ENCODE measurements at regions not wholly inside any gene's neighbourhood (a gene's known extent, or its start where the extent isn't known, plus 50 kb on each side); places are given as distances from the start of the nearest gene placed in this dataset.

GRCh38 chr2:180099308-180099707, 92.2 kb upstream of the CWC22 start:
- ATAC-seq (no peak), DNase-seq (no peak)
- H3K27ac ChIP-seq (ENCODE audit: low read length) = no peak overlapping the region
- intact Hi-C loops (cut with micrococcal nuclease) = no loop called here
- TF ChIP-seq CTCF (IDR thresholded peaks at IDR 0.05) = no peak
- H3K27me3 Mint-ChIP-seq (ENCODE audit: low read depth in 2 of 2) = peaks cover 0 to 3% of the 10 kb centered on the region in 2 donors
- no peaks in the 10 kb centered on the region for H3K4me1 ChIP-seq (ENCODE audit: control insufficient read depth, insufficient read depth, low read length)
- no peaks in the 10 kb centered on the region for H3K9me3 ChIP-seq (ENCODE audit: control insufficient read depth, insufficient read depth, low read length)
- no peak overlapping the region for H3K4me3 Mint-ChIP-seq
- no peaks in the 10 kb centered on the region for H3K36me3 Mint-ChIP-seq
- peaks cover 0 to 2% of the 10 kb centered on the region in 2 donors for H3K9me3 Mint-ChIP-seq
- 84% methylated on average over 3 of the region's 4 CpGs for WGBS (ENCODE audit: insufficient coverage)
- H3K27ac Mint-ChIP-seq = no peak overlapping the region
- H3K4me3 ChIP-seq (ENCODE audit: low read length) = no peak overlapping the region
- H3K27me3 ChIP-seq (ENCODE audit: control insufficient read depth, insufficient read depth, low read length) = no peaks in the 10 kb centered on the region
- no peaks in the 10 kb centered on the region for H3K4me1 Mint-ChIP-seq
- no peaks in the 10 kb centered on the region for H3K36me3 ChIP-seq (ENCODE audit: control insufficient read depth, insufficient read depth, low read length)

- H3K4me3 Mint-ChIP-seq = no peak overlapping the region
- no peaks in the 10 kb centered on the region for H3K4me1 Mint-ChIP-seq
- no peak for TF ChIP-seq CTCF (IDR thresholded peaks at IDR 0.05)
- Histone ChIP-seq H3K4me1 (ENCODE audit: control insufficient read depth, insufficient read depth, low read length) (no peaks in the 10 kb centered on the region), H3K4me3 (ENCODE audit: low read length) (no peak overlapping the region), H3K36me3 (ENCODE audit: control insufficient read depth, insufficient read depth, low read length) (no peaks in the 10 kb centered on the region), H3K9me3 (ENCODE audit: control insufficient read depth, insufficient read depth, low read length) (no peaks in the 10 kb centered on the region), H3K27ac (ENCODE audit: low read length) (no peak overlapping the region), H3K27me3 (ENCODE audit: control insufficient read depth, insufficient read depth, low read length) (no peaks in the 10 kb centered on the region)
- H3K9me3 Mint-ChIP-seq = peaks cover 7% of the 10 kb centered on the region in 2 donors
- DNase-seq (no peak), ATAC-seq (no peak)
- no peaks in the 10 kb centered on the region for H3K36me3 Mint-ChIP-seq
- H3K27me3 Mint-ChIP-seq (ENCODE audit: low read depth in 2 of 2) = no peaks in the 10 kb centered on the region
- no peak overlapping the region for H3K27ac Mint-ChIP-seq
- intact Hi-C loops (cut with micrococcal nuclease) = no loop called here
These were observed 78.0 kb upstream of the CWC22 start for GRCh38 chr2:180085144-180085543.

GRCh38 chr2:180077295-180077906, 70.3 kb upstream of the CWC22 start:
- 0% methylated on average over 1 of the region's 3 CpGs for WGBS (ENCODE audit: insufficient coverage)
- TF ChIP-seq CTCF (IDR thresholded peaks at IDR 0.05) = no peak
- ATAC-seq (no peak), DNase-seq (no peak)
- no peaks in the 10 kb centered on the region for H3K4me1 ChIP-seq (ENCODE audit: control insufficient read depth, insufficient read depth, low read length)
- H3K36me3 ChIP-seq (ENCODE audit: control insufficient read depth, insufficient read depth, low read length) = no peaks in the 10 kb centered on the region
- no peak overlapping the region for H3K27ac ChIP-seq (ENCODE audit: low read length)
- H3K27me3 ChIP-seq (ENCODE audit: control insufficient read depth, insufficient read depth, low read length) = no peaks in the 10 kb centered on the region
- no peaks in the 10 kb centered on the region for H3K4me1 Mint-ChIP-seq
- H3K27ac Mint-ChIP-seq = no peak overlapping the region
- H3K36me3 Mint-ChIP-seq = no peaks in the 10 kb centered on the region
- no peak overlapping the region for H3K4me3 Mint-ChIP-seq
- intact Hi-C loops (cut with micrococcal nuclease) = no loop called here
- no peaks in the 10 kb centered on the region for H3K27me3 Mint-ChIP-seq (ENCODE audit: low read depth in 2 of 2)
- H3K9me3 Mint-ChIP-seq = peaks cover 4 to 7% of the 10 kb centered on the region in 2 donors
- H3K4me3 ChIP-seq (ENCODE audit: low read length) = no peak overlapping the region
- no peaks in the 10 kb centered on the region for H3K9me3 ChIP-seq (ENCODE audit: control insufficient read depth, insufficient read depth, low read length)

- no peak for ATAC-seq
- H3K36me3 ChIP-seq (ENCODE audit: control insufficient read depth, insufficient read depth, low read length) = no peaks in the 10 kb centered on the region
- 90% methylated on average over 4 of the region's 4 CpGs for WGBS (ENCODE audit: insufficient coverage)
- Mint-ChIP-seq H3K9me3 (no peaks in the 10 kb centered on the region), H3K4me3 (no peak overlapping the region), H3K4me1 (no peaks in the 10 kb centered on the region), H3K27me3 (ENCODE audit: low read depth in 2 of 2) (no peaks in the 10 kb centered on the region), H3K36me3 (no peaks in the 10 kb centered on the region), H3K27ac (no peak overlapping the region)
- H3K27ac ChIP-seq (ENCODE audit: low read length) = no peak overlapping the region
- no peak overlapping the region for H3K4me3 ChIP-seq (ENCODE audit: low read length)
- H3K9me3 ChIP-seq (ENCODE audit: control insufficient read depth, insufficient read depth, low read length) = no peaks in the 10 kb centered on the region
- no peak for TF ChIP-seq CTCF (IDR thresholded peaks at IDR 0.05)
- H3K27me3 ChIP-seq (ENCODE audit: control insufficient read depth, insufficient read depth, low read length) = no peaks in the 10 kb centered on the region
- no peaks in the 10 kb centered on the region for H3K4me1 ChIP-seq (ENCODE audit: control insufficient read depth, insufficient read depth, low read length)
- no peak for DNase-seq
- intact Hi-C loops (cut with micrococcal nuclease) = no loop called here
These were observed 68.8 kb upstream of the CWC22 start for GRCh38 chr2:180075870-180076269.

Data from natural killer cell (primary cell).